ENCODE measurements at regions not wholly inside any gene's neighbourhood (a gene's known extent, or its start where the extent isn't known, plus 50 kb on each side); places are given as distances from the start of the nearest gene placed in this dataset.

DNA sequence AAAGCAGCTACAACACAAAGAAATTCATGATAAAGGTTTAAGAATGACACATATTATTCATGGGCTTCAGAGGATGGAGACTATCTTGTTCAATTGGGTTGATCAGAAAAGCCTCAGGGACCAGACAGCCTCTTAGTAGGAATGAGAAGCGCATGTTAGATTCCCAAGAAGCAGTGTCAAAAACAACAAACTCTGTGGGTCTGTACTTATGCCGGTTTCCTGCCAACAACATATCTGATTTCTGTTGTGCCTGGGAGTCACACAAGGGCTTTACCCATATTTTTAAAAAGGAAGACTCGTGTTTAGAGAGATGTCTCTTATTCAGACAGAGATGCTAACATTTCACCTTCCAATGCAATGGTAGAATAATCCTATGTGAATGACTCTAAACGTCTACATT, 2180.6 kb upstream of the CELF4 start:
- H3K9me3 ChIP-seq, result no peaks in the 10 kb centered on the region
- H3K27ac ChIP-seq, result no peak overlapping the region
- H3K36me3 ChIP-seq, result no peaks in the 10 kb centered on the region
- no peaks in the 10 kb centered on the region for H3K4me1 ChIP-seq
- intact Hi-C loops (cut with DNase I), result no loop called here
- DNase-seq, result no peak
- TF ChIP-seq, protein P1, sequence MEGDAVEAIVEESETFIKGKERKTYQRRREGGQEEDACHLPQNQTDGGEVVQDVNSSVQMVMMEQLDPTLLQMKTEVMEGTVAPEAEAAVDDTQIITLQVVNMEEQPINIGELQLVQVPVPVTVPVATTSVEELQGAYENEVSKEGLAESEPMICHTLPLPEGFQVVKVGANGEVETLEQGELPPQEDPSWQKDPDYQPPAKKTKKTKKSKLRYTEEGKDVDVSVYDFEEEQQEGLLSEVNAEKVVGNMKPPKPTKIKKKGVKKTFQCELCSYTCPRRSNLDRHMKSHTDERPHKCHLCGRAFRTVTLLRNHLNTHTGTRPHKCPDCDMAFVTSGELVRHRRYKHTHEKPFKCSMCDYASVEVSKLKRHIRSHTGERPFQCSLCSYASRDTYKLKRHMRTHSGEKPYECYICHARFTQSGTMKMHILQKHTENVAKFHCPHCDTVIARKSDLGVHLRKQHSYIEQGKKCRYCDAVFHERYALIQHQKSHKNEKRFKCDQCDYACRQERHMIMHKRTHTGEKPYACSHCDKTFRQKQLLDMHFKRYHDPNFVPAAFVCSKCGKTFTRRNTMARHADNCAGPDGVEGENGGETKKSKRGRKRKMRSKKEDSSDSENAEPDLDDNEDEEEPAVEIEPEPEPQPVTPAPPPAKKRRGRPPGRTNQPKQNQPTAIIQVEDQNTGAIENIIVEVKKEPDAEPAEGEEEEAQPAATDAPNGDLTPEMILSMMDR (IDR thresholded peaks at IDR 0.05), result no peak
- H3K27me3 ChIP-seq (ENCODE audit: low read depth), result no peaks in the 10 kb centered on the region
- no peak overlapping the region for H3K4me3 ChIP-seq
- no peak for ATAC-seq

DNA sequence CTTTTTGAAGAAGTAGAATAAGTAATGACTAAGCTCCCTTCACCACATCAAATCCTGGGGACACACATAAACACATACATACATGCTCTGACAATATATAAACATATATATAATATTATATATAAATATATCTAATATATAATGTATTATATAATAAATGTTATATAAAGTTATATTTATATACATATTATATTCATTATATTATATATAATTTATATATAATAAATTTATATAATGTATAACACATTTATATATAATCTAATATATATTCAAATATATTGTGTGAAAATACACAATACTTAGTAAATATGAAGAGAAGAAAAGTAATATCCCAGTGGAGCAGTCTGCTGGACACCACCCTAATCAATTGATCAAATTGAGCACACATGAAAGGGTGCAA, 2177.9 kb upstream of the CELF4 start:
- Histone ChIP-seq H3K9me3 (no peaks in the 10 kb centered on the region), H3K27me3 (ENCODE audit: low read depth) (no peaks in the 10 kb centered on the region), H3K4me1 (no peaks in the 10 kb centered on the region), H3K27ac (no peak overlapping the region), H3K36me3 (no peaks in the 10 kb centered on the region), H3K4me3 (no peak overlapping the region)
- DNase-seq (no peak), ATAC-seq (no peak)
- TF ChIP-seq, protein P1 (IDR thresholded peaks at IDR 0.05), result no peak
- intact Hi-C loops (cut with DNase I), result no loop called here

DNA sequence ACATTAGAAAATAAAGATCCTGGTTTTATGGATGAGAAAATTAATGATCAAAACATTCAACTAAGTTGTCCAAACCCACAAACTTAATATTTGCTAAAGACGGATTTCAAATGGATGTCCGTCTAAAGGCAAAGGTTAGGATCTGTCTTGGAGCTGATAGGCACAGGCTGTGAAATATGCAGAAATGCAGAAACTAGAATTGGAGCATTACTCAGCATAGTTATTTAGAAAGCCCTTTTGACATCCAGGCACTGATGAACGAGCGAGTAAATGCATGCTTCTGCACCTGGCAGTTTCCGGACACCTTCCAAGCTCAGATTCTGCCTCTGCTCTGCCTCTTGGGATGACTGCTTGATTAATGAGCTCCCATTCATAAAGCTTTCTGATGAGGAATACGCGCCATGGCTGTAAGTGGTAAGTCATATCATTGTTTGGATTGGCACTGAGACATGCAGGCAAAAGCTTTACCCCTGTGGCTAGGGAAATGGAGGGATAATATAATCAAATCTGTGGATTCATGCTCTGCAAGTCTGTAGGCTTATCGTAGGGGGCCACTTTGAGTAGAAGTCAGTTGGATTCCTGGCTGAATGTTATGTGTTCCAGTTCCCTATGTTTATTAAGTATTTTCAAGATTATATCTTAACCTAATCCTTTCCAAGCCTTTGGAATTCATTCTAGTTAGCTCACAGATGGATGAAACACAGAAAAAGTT, 2176.3 kb upstream of the CELF4 start:
- no peak overlapping the region for H3K4me3 ChIP-seq
- H3K36me3 ChIP-seq, result no peaks in the 10 kb centered on the region
- TF ChIP-seq, protein P1 (IDR thresholded peaks at IDR 0.05), result no peak
- no peaks in the 10 kb centered on the region for H3K4me1 ChIP-seq
- DNase-seq (no peak), ATAC-seq (no peak)
- no peak overlapping the region for H3K27ac ChIP-seq
- no peaks in the 10 kb centered on the region for H3K27me3 ChIP-seq (ENCODE audit: low read depth)
- intact Hi-C loops (cut with DNase I), result no loop called here
- H3K9me3 ChIP-seq, result no peaks in the 10 kb centered on the region

DNA sequence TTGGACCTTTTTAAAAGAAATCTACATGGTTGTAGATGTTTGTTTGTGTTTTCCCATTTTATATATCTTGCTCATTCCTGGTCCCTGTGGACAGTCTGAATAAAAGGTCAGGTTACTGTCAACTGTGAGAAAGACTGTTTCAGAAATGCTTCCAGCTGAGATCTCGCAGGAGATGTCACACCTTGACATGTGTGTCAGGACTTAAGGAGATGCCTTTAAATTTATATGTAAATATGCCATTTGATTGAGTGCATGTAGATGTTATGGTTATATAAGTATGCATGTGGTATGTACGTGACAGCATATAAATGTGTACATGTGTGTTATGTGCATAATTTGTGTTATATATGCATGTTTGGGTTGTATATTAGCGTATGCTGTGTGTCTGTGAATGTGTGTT, 2172.3 kb upstream of the CELF4 start:
- ATAC-seq (no peak), DNase-seq (no peak)
- H3K27ac ChIP-seq, result no peak overlapping the region
- TF ChIP-seq, protein P1 (IDR thresholded peaks at IDR 0.05), result no peak
- intact Hi-C loops (cut with DNase I), result no loop called here
- H3K9me3 ChIP-seq, result no peaks in the 10 kb centered on the region
- H3K4me1 ChIP-seq, result no peaks in the 10 kb centered on the region
- H3K4me3 ChIP-seq, result no peak overlapping the region
- no peaks in the 10 kb centered on the region for H3K36me3 ChIP-seq
- no peaks in the 10 kb centered on the region for H3K27me3 ChIP-seq (ENCODE audit: low read depth)

DNA sequence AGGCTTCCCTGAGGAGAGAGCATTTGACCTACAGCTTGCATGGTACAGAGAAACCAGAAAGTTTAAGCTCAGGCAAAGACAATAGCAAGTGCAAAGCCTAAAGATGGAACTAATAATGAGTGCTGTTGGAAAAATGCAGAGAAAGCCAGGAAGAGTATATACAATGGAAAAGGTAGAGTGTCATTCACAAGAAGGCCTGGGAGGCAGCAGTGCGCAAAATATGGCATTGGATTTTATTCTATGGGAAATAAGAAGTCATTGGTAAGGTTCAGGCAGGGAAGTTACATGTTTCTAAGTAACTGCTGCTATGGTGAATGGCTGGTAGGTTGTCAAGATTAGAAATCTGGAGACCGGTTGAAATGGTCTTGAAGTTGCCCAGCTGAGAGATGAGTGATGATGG, 2167.3 kb upstream of the CELF4 start:
- no peak overlapping the region for H3K4me3 ChIP-seq
- H3K36me3 ChIP-seq, result no peaks in the 10 kb centered on the region
- H3K4me1 ChIP-seq, result no peaks in the 10 kb centered on the region
- TF ChIP-seq, protein P1 (IDR thresholded peaks at IDR 0.05), result no peak
- intact Hi-C loops (cut with DNase I), result no loop called here
- no peaks in the 10 kb centered on the region for H3K27me3 ChIP-seq (ENCODE audit: low read depth)
- H3K9me3 ChIP-seq, result no peaks in the 10 kb centered on the region
- DNase-seq, result no peak
- no peak overlapping the region for H3K27ac ChIP-seq
- no peak for ATAC-seq
